CD4-positive, alpha-beta memory T cell (primary cell): ENCODE measurements at regions not wholly inside any gene's neighbourhood (a gene's known extent, or its start where the extent isn't known, plus 50 kb on each side); places are given as distances from the start of the nearest gene placed in this dataset.

Experiments
- CTCF ChIA-PET: fragments of 350-600 bp; sonication (Branson Sonifier 250); formaldehyde crosslinking; loops from one replicate; lab custom pipeline; 2021; ENCODE audit warnings: inconsistent platforms; ENCODE audit not compliant: partially characterized antibody; lab: Charles Lee
- POLR2A ChIA-PET: fragments of 350-600 bp; sonication (Branson Sonifier 250); formaldehyde crosslinking; loops from one replicate; lab custom pipeline; 2021; ENCODE audit not compliant: partially characterized antibody; lab: Charles Lee
- DNase-seq, 5 donors: peaks; one replicate each; pipeline versions ENCODE4 v3.0.0 to v3.0.0-alpha.2; 2020 to 2022; ENCODE audit warnings: mixed read lengths in 1 of 5
- H3K27ac ChIP-seq: one replicate; pipeline ENCODE4 v1.7.0; 2013; ENCODE audit warnings: low read depth, low read length
- H3K27me3 ChIP-seq: 2 replicates; pipeline ENCODE4 v1.7.0; 2013; ENCODE audit warnings: mild to moderate bottlenecking, low read length, moderate library complexity; ENCODE audit not compliant: insufficient read depth
- H3K36me3 ChIP-seq: 2 replicates; pipeline ENCODE4 v1.7.0; 2013; ENCODE audit warnings: mild to moderate bottlenecking, low read length, moderate library complexity; ENCODE audit not compliant: insufficient read depth
- H3K4me1 ChIP-seq: 2 replicates; pipeline ENCODE4 v1.7.0; 2013; ENCODE audit warnings: mild to moderate bottlenecking, low read length, moderate library complexity; ENCODE audit not compliant: insufficient read depth
- H3K4me3 ChIP-seq, 2 donors: one replicate each; pipeline ENCODE4 v1.7.0; 2013; ENCODE audit warnings: low read length in 2 of 2, mild to moderate bottlenecking in 1 of 2
- H3K9me3 ChIP-seq, 2 donors: one replicate each; pipeline ENCODE4 v1.7.0; 2013; ENCODE audit warnings: low read length in 2 of 2, control low read depth in 1 of 2; ENCODE audit not compliant: control insufficient read depth in 1 of 2
- H3K27ac Mint-ChIP-seq, 7 donors: one replicate each; pipeline ENCODE4 v1.8.0; 2020 to 2021; ENCODE audit warnings: mixed read lengths in 7 of 7, mild to moderate bottlenecking in 6 of 7, inconsistent platforms in 3 of 7, moderate library complexity in 3 of 7
- H3K27me3 Mint-ChIP-seq, 2 donors: one replicate each; pipeline ENCODE4 v1.8.0; 2020 to 2021; ENCODE audit warnings: mixed read lengths in 2 of 2
- H3K36me3 Mint-ChIP-seq, 2 donors: one replicate each; pipeline ENCODE4 v1.8.0; 2020 to 2021; ENCODE audit warnings: mixed read lengths in 2 of 2, inconsistent platforms in 1 of 2, mild to moderate bottlenecking in 1 of 2
- H3K4me1 Mint-ChIP-seq, 4 donors: one replicate each; pipeline ENCODE4 v1.8.0; 2020 to 2021; ENCODE audit warnings: mixed read lengths in 4 of 4, mild to moderate bottlenecking in 1 of 4
- H3K4me3 Mint-ChIP-seq, 8 donors: one replicate each; pipeline ENCODE4 v1.8.0; 2020 to 2021; ENCODE audit warnings: mixed read lengths in 8 of 8, mild to moderate bottlenecking in 7 of 8, moderate library complexity in 6 of 8, inconsistent platforms in 3 of 8
- H3K9me3 Mint-ChIP-seq, 8 donors: one replicate each; pipeline ENCODE4 v1.8.0; 2020 to 2021; ENCODE audit warnings: mixed read lengths in 8 of 8, mild to moderate bottlenecking in 5 of 8, inconsistent platforms in 3 of 8, moderate library complexity in 1 of 8
- intact Hi-C: fragments of 100-400 bp; cut with micrococcal nuclease; formaldehyde crosslinking; loops from one replicate; pipeline ENCODE4 v1.15.1; 2023

GRCh38 chr21:38925478-38925877 lies 119.7 kb downstream of the ETS2 start:
- CTCF ChIA-PET: no interaction called here
- no peak overlapping the region for H3K4me3 ChIP-seq
- Mint-ChIP-seq H3K36me3 (no peaks in the 10 kb centered on the region), H3K9me3 (peaks cover 0 to 13% (median 3%) of the 10 kb centered on the region in 8 donors), H3K4me1 (no peaks in the 10 kb centered on the region), H3K27me3 (peaks cover 14 to 17% of the 10 kb centered on the region in 2 donors), H3K4me3 (no peak overlapping the region), H3K27ac (no peak overlapping the region)
- H3K36me3 ChIP-seq: no peaks in the 10 kb centered on the region
- intact Hi-C loops: no loop called here
- POLR2A ChIA-PET: no interaction called here
- no peaks in the 10 kb centered on the region for H3K9me3 ChIP-seq
- H3K27me3 ChIP-seq: no peaks in the 10 kb centered on the region
- H3K27ac ChIP-seq: no peak overlapping the region
- DNase-seq: no peak
- H3K4me1 ChIP-seq: no peaks in the 10 kb centered on the region

GRCh38 chr21:38924954-38925353 lies 119.2 kb downstream of the ETS2 start:
- H3K27ac Mint-ChIP-seq: no peak overlapping the region
- CTCF ChIA-PET: no interaction called here
- no peak for DNase-seq
- Histone ChIP-seq H3K4me3 (no peak overlapping the region), H3K4me1 (no peaks in the 10 kb centered on the region), H3K36me3 (no peaks in the 10 kb centered on the region), H3K27ac (no peak overlapping the region), H3K27me3 (no peaks in the 10 kb centered on the region), H3K9me3 (no peaks in the 10 kb centered on the region)
- H3K4me3 Mint-ChIP-seq: no peak overlapping the region
- POLR2A ChIA-PET: no interaction called here
- H3K27me3 Mint-ChIP-seq: peaks cover 14 to 18% of the 10 kb centered on the region in 2 donors
- H3K9me3 Mint-ChIP-seq: peaks cover 0 to 13% (median 3%) of the 10 kb centered on the region in 8 donors
- no peaks in the 10 kb centered on the region for H3K36me3 Mint-ChIP-seq
- intact Hi-C loops: no loop called here
- H3K4me1 Mint-ChIP-seq: no peaks in the 10 kb centered on the region

DNA sequence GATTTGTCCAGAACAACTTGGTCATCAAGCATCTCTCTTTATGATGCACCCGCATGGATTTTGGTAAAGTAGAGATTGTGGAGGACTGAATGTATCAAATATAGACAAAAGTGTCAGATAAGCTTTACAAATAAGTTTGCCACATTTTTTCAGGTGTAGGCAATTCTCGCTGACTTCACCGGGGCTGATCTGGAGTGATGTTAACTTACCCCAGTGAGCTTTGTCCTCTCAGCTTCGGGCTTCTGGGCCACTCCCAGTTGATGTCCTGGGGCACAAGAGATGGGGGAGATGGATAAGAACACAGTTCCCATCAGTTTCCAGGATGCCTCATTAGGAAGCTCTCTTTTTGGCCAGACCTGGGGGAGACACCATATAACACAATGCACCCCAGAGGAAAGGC lies 117.7 kb downstream of the ETS2 start:
- intact Hi-C loops: no loop called here
- peaks cover 0 to 6% (median 1%) of the 10 kb centered on the region in 8 donors for H3K9me3 Mint-ChIP-seq
- H3K27me3 ChIP-seq: no peaks in the 10 kb centered on the region
- no peak overlapping the region for H3K27ac Mint-ChIP-seq
- POLR2A ChIA-PET: no interaction called here
- H3K4me1 ChIP-seq: no peaks in the 10 kb centered on the region
- H3K27me3 Mint-ChIP-seq: peaks cover 18 to 21% of the 10 kb centered on the region in 2 donors
- CTCF ChIA-PET: no interaction called here
- H3K4me3 ChIP-seq: no peak overlapping the region
- no peak for DNase-seq
- no peak overlapping the region for H3K27ac ChIP-seq
- H3K36me3 ChIP-seq: no peaks in the 10 kb centered on the region
- H3K9me3 ChIP-seq: no peaks in the 10 kb centered on the region
- H3K4me3 Mint-ChIP-seq: no peak overlapping the region
- H3K4me1 Mint-ChIP-seq: no peaks in the 10 kb centered on the region
- no peaks in the 10 kb centered on the region for H3K36me3 Mint-ChIP-seq

GRCh38 chr21:38922474-38923235 lies 116.9 kb downstream of the ETS2 start:
- Histone ChIP-seq H3K27me3 (no peaks in the 10 kb centered on the region), H3K4me1 (no peaks in the 10 kb centered on the region), H3K36me3 (no peaks in the 10 kb centered on the region), H3K9me3 (no peaks in the 10 kb centered on the region), H3K4me3 (no peak overlapping the region), H3K27ac (no peak overlapping the region)
- no peaks in the 10 kb centered on the region for H3K4me1 Mint-ChIP-seq
- H3K4me3 Mint-ChIP-seq: no peak overlapping the region
- H3K27ac Mint-ChIP-seq: no peak overlapping the region
- H3K36me3 Mint-ChIP-seq: no peaks in the 10 kb centered on the region
- ChIA-PET POLR2A (no interaction called here), CTCF (no interaction called here)
- intact Hi-C loops: no loop called here
- no peak for DNase-seq
- H3K27me3 Mint-ChIP-seq: peaks cover 18 to 21% of the 10 kb centered on the region in 2 donors
- H3K9me3 Mint-ChIP-seq: peaks cover 0 to 6% (median 1%) of the 10 kb centered on the region in 8 donors

- Mint-ChIP-seq H3K27ac (no peak overlapping the region), H3K4me3 (no peak overlapping the region), H3K4me1 (no peaks in the 10 kb centered on the region), H3K36me3 (no peaks in the 10 kb centered on the region), H3K9me3 (peaks cover 0 to 6% (median 1%) of the 10 kb centered on the region in 8 donors), H3K27me3 (peaks cover 21 to 24% of the 10 kb centered on the region in 2 donors)
- intact Hi-C loops: no loop called here
- no peaks in the 10 kb centered on the region for H3K36me3 ChIP-seq
- no peak overlapping the region for H3K27ac ChIP-seq
- ChIA-PET CTCF (no interaction called here), POLR2A (no interaction called here)
- no peak overlapping the region for H3K4me3 ChIP-seq
- H3K4me1 ChIP-seq: no peaks in the 10 kb centered on the region
- DNase-seq: no peak
- H3K9me3 ChIP-seq: no peaks in the 10 kb centered on the region
- no peaks in the 10 kb centered on the region for H3K27me3 ChIP-seq
Observed at GRCh38 chr21:38921511-38922251, 116.0 kb downstream of the ETS2 start.

DNA sequence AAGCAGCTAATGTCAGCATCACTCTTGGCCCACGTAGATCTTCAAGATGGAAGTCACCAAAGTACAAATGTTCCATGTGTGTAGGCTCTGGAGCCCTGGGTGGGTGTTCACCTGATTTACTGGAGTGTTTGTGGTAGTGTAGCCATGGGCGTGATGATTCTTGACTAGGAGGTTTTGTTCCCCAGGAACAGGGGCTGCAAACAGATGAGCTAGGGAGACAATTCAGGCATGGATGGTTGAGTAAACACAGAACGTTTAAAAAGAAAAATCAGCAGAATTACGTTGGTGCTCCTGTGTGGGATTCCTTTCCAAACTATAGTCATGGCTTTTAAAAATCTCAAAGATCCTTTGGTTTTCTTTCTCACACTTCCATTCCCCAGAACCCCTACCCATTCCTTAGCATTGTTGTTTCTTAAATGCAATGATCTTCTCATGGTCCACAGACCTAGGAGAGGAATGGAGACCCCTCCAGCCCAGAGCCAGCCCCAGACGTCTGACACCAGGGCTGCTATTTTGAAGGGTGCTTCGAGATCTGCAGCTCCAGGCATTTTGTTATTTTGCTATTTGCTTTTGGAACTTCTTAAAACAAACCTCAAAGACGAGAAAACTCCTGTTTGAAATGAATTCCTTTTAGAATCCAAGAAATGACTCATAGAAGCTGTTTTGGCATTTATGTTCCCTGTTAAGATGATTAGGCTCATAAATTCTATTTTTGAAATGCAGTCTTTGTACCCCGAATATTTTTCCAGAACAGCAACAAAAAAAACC lies 115.1 kb downstream of the ETS2 start:
- ChIA-PET POLR2A (no interaction called here), CTCF (no interaction called here)
- Mint-ChIP-seq H3K27me3 (peaks cover 21 to 30% of the 10 kb centered on the region in 2 donors), H3K4me1 (no peaks in the 10 kb centered on the region), H3K4me3 (no peak overlapping the region), H3K9me3 (peaks cover 0 to 6% (median 1%) of the 10 kb centered on the region in 8 donors), H3K36me3 (no peaks in the 10 kb centered on the region), H3K27ac (no peak overlapping the region)
- DNase-seq: no peak
- Histone ChIP-seq H3K4me1 (no peaks in the 10 kb centered on the region), H3K36me3 (no peaks in the 10 kb centered on the region), H3K27ac (no peak overlapping the region), H3K4me3 (no peak overlapping the region), H3K27me3 (no peaks in the 10 kb centered on the region), H3K9me3 (no peaks in the 10 kb centered on the region)
- intact Hi-C loops: no loop called here
